GM19239 (cell line): ENCODE measurements at regions not wholly inside any gene's neighbourhood (a gene's known extent, or its start where the extent isn't known, plus 50 kb on each side); places are given as distances from the start of the nearest gene placed in this dataset.
"Not testable (repeated sequence)": the region's sequence is repeated elsewhere in the genome, so short reads cannot be mapped to it uniquely, and the experiment has no call there.

ENCODE experiments used
- DNase-seq: peaks from one replicate; pipeline ENCODE4 v3.0.0; 2011; ENCODE audit warnings: low spot score; ENCODE audit not compliant: insufficient read length
- FAIRE-seq: peaks from 2 replicates; lab custom pipeline; 2011; peaks lifted over from hg19 to GRCh38; lab: Jason Lieb, UNC

GRCh38 chr2:190584980-190585661 lies 50.6 kb upstream of the NEMP2 start:
- no peak for FAIRE-seq
- no peak for DNase-seq

GRCh38 chr2:190587106-190587505 lies 52.6 kb upstream of the NEMP2 start:
- no peak for FAIRE-seq
- no peak for DNase-seq

- no peak for DNase-seq
- no peak for FAIRE-seq
These were observed 54.5 kb upstream of the NEMP2 start for GRCh38 chr2:190589008-190589407.

DNA sequence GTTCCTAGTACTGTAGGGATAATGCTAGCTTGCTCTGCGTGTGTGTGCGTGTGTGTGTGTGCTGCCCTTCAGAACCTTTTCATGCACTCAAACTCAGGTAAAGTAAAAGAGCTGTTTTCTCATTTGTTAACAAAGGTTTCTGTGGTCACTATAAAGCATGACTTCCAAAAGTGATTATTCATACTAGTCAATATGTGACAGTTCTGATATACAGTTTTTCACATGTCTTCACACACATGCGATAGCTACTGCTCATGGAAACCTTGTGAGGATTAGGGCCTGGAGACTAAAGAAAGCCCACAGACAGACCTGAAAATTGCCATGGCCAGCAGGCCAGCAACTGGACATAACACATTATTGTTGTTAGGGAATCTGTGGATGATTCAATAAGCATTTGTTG lies 56.9 kb upstream of the NEMP2 start:
- no peak for FAIRE-seq

GRCh38 chr2:190592831-190593230 lies 56.1 kb upstream of the NAB1 start:
- DNase-seq = no peak
- no peak for FAIRE-seq

More for the DNA sequence above, 56.9 kb upstream of the NEMP2 start:
- no peak for DNase-seq

DNA sequence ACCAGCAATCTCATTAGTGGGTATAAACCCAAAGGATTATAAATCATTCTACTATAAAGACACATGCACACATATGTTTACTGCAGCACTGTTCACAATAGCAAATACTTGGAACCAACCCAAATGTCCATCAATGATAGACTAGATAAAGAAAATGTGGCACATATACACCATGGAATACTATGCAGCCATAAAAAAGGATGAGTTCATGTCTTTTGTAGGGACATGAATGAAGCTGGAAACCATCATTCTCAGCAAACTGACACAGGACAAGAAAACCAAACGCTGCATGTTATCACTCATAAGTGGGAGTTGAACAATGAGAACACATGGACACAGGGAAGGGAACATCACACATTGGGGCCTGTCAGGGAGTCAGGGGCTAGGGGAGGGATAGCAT lies 53.0 kb upstream of the NAB1 start:
- not testable (repeated sequence) for DNase-seq, FAIRE-seq

DNA sequence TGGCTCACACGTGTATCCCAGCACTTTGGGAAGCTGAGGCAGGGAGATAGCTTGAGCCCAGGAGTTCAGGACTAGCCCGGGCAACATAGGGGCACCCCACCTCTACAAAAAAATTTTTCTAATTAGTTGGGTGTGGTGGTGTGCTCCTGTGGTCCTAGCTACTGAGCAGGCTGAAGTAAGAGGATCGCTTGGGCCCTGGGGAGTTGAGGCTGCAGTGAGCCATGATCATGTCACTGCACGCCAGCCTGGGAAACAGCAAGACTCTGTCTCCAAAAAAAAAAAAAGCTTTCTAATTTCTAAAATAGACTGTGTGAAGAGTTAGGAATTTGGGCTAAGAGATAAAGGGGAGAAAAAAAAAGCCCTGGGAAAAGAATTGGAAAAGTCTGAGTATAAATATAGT lies 51.9 kb upstream of the NAB1 start:
- DNase-seq (no peak), FAIRE-seq (no peak)

- no peak for DNase-seq
- FAIRE-seq = no peak
These were observed 50.3 kb upstream of the NAB1 start for GRCh38 chr2:190598621-190599020.

GRCh38 chr2:190599073-190599472 lies 49.8 kb upstream of the NAB1 start:
- peak; percentile 44 for FAIRE-seq
- no peak for DNase-seq
